K562 (cell line): ENCODE measurements at regions not wholly inside any gene's neighbourhood (a gene's known extent, or its start where the extent isn't known, plus 50 kb on each side); places are given as distances from the start of the nearest gene placed in this dataset.
"Not testable (repeated sequence)": the region's sequence is repeated elsewhere in the genome, so short reads cannot be mapped to it uniquely, and the experiment has no call there.

Experiments
- ATAC-seq: fragments of 200-7000 bp; cut with Tn5 transposase; 3 replicates; pipeline ENCODE4 v1.9.1; 2020; ENCODE audit warnings: moderate library complexity
- BruUV-seq: library from RNA; stranded (reverse); fragments of 400-500 nt; replicated peaks from 2 replicates; lab custom pipeline; 2021; lab: Mats Ljungman, UMichigan
- CTCF ChIA-PET: fragments of 300-600 bp; formaldehyde crosslinking; extraction: SDS; loops from one replicate; lab custom pipeline; 2021; ENCODE audit warnings: low intra/inter-chr PET ratio; lab: Yijun Ruan, JAX
- POLR2A ChIA-PET: fragments of 300-600, 350-650 bp; sonication (Branson Sonifier 250); formaldehyde crosslinking; extraction: SDS; loops from one replicate; lab custom pipeline; 2021; ENCODE audit warnings: antibody characterized with exemption, inconsistent platforms; lab: Yijun Ruan, JAX
- DNase-seq, 4 experiments: peaks; one replicate each; pipeline versions ENCODE4 v3.0.0 to v3.0.0-alpha.2; 2011 to 2018; ENCODE audit warnings: low spot score in 3 of 4, mixed read lengths in 3 of 4; ENCODE audit errors: extremely low read depth in 1 of 4
- FAIRE-seq: peaks from 2 replicates; lab custom pipeline; 2011; peaks lifted over from hg19 to GRCh38; lab: Jason Lieb, UNC
- H2AFZ ChIP-seq: 2 replicates; pipeline ENCODE4 v1.6.0; 2011; ENCODE audit warnings: low read depth, low read length, control low read depth, inconsistent platforms
- H3K27ac ChIP-seq: fragments of 200-600 bp; 3 replicates; pipeline ENCODE4 v1.8.0; 2011; ENCODE audit warnings: low read depth, mild to moderate bottlenecking, control low read depth, inconsistent platforms, low read length, moderate library complexity, mixed read lengths; ENCODE audit errors: extremely low read depth
- H3K27me3 ChIP-seq, 2 experiments: fragments of 300-600 bp in 1 of 2; 2 replicates in 1 of 2; 3 replicates in 1 of 2; pipeline versions ENCODE4 v1.6.0 to v1.8.0; 2011; ENCODE audit warnings: inconsistent platforms in 2 of 2, low read length in 2 of 2, mild to moderate bottlenecking in 1 of 2, mixed read lengths in 1 of 2, moderate library complexity in 1 of 2; ENCODE audit not compliant: control insufficient read depth in 2 of 2, insufficient read depth in 2 of 2
- H3K36me3 ChIP-seq: fragments of 300-600 bp; 3 replicates; pipeline ENCODE4 v1.8.0; 2011; ENCODE audit warnings: mild to moderate bottlenecking, low read length, inconsistent platforms; ENCODE audit not compliant: control insufficient read depth, insufficient read depth
- H3K4me1 ChIP-seq, 2 experiments: fragments of 200-600 bp in 1 of 2; replicated peaks in 1 of 2; 2 replicates in 1 of 2; 3 replicates in 1 of 2; pipeline versions ENCODE4 v1.5.1 to v1.8.0; 2011; ENCODE audit warnings: inconsistent platforms in 2 of 2, low read length in 2 of 2, mild to moderate bottlenecking in 1 of 2, mixed read lengths in 1 of 2, moderate library complexity in 1 of 2; ENCODE audit not compliant: control insufficient read depth in 2 of 2, insufficient read depth in 2 of 2
- H3K4me2 ChIP-seq: 2 replicates; pipeline ENCODE4 v1.6.1; 2011; ENCODE audit warnings: low read length, control low read depth, inconsistent platforms, mixed read lengths; ENCODE audit not compliant: insufficient read depth
- H3K4me3 ChIP-seq: fragments of 200-600 bp; sonication (generic), shearing (Covaris generic); 2 replicates; pipeline ENCODE4 v1.5.1; 2016; ENCODE audit warnings: control low read depth, inconsistent platforms
- H3K79me2 ChIP-seq: fragments of 200-600 bp; 3 replicates; pipeline ENCODE4 v1.8.0; 2011; ENCODE audit warnings: low read length, inconsistent platforms; ENCODE audit not compliant: control insufficient read depth, insufficient read depth
- H3K9ac ChIP-seq, 2 experiments: 2 replicates each; pipeline versions ENCODE4 v1.6.0 to v1.6.1; 2011; ENCODE audit warnings: low read depth in 2 of 2, low read length in 2 of 2, control low read depth in 1 of 2, inconsistent platforms in 1 of 2, mild to moderate bottlenecking in 1 of 2, mixed read lengths in 1 of 2; ENCODE audit not compliant: insufficient read depth in 1 of 2
- H3K9me1 ChIP-seq: one replicate; pipeline ENCODE4 v1.6.0; 2011; ENCODE audit warnings: inconsistent platforms, mild to moderate bottlenecking, low read length, moderate library complexity; ENCODE audit not compliant: control insufficient read depth, insufficient read depth
- H3K9me3 ChIP-seq: replicated peaks from 2 replicates; pipeline ENCODE4 v1.5.1; 2011; ENCODE audit warnings: low read depth, low read length, inconsistent platforms; ENCODE audit not compliant: control insufficient read depth, insufficient read depth
- H4K20me1 ChIP-seq: replicated peaks from 2 replicates; pipeline ENCODE4 v1.6.1; 2011; ENCODE audit warnings: low read length, inconsistent platforms, mixed read lengths; ENCODE audit not compliant: control insufficient read depth, insufficient read depth
- EGR1 ChIP-seq: fragments of 450-650 bp; conservative IDR thresholded peaks from 2 replicates; pipeline ENCODE4 v1.6.1; 2017; ENCODE audit warnings: mild to moderate bottlenecking
- HDAC8 ChIP-seq: fragments of 450-650 bp; IDR thresholded peaks from 2 replicates; pipeline ENCODE4 v1.6.1; 2016; ENCODE audit warnings: mild to moderate bottlenecking, missing genetic modification characterization, moderate library complexity, missing compliant biosample characterization
- POLR2A ChIP-seq: fragments of 450-650 bp; conservative IDR thresholded peaks from 2 replicates; pipeline ENCODE4 v1.6.1; 2016
- PTBP1 ChIP-seq: fragments of 200-400 bp; formaldehyde crosslinking; IDR thresholded peaks from 2 replicates; pipeline ENCODE4 v1.6.1; 2017; ENCODE audit warnings: low read depth, low read length
- RAD51 ChIP-seq: fragments of 450-650 bp; IDR thresholded peaks from 2 replicates; pipeline ENCODE4 v1.7.1; 2016; ENCODE audit warnings: low read depth, mild to moderate bottlenecking, borderline replicate concordance
- SIRT6 ChIP-seq: IDR thresholded peaks from one replicate; pipeline ENCODE4 v1.6.1; 2012; ENCODE audit warnings: low read depth, mild to moderate bottlenecking, control low read depth, inconsistent platforms, low read length, moderate library complexity
- SUPT5H ChIP-seq: fragments of 450-650 bp; IDR thresholded peaks from 2 replicates; pipeline ENCODE4 v1.6.1; 2016
- WGBS: fragments of 100-300 bp; shearing (Covaris generic); methylation state at CpG from one replicate; pipeline ENCODE4 v1.1.6; 2016; ENCODE audit warnings: low coverage, mixed read lengths; ENCODE audit not compliant: insufficient coverage; ENCODE audit errors: missing lambda C conversion rate; 5-methylcytosine and 5-hydroxymethylcytosine counted together
- in situ Hi-C: fragments of 300-500 bp; cut with MboI; formaldehyde crosslinking; loops from 4 replicates; pipeline ENCODE4 v1.15.0; 2018; ENCODE audit warnings: inconsistent platforms, mixed read lengths
- intact Hi-C: fragments of 100-400 bp; cut with micrococcal nuclease; formaldehyde crosslinking; loops from 2 replicates; pipeline ENCODE4 v1.14.2; 2022
- TF ChIP-seq, protein P1 (sequence below): fragments of 450-650 bp; formaldehyde crosslinking; IDR thresholded peaks from 2 replicates; pipeline ENCODE4 v1.4.0; 2020; ENCODE audit warnings: mild to moderate bottlenecking, moderate library complexity
- TF ChIP-seq, protein P2 (sequence below), 2 experiments: fragments of 450-650 bp in 1 of 2; IDR thresholded peaks; 2 replicates each; pipeline ENCODE4 v1.6.1; 2011 to 2017; ENCODE audit warnings: low read depth in 2 of 2, antibody characterized with exemption in 1 of 2, borderline replicate concordance in 1 of 2, low read length in 1 of 2, mild to moderate bottlenecking in 1 of 2, mixed read lengths in 1 of 2; ENCODE audit not compliant: control insufficient read depth in 1 of 2
- TF ChIP-seq, protein P3 (sequence below): sonication (generic); formaldehyde crosslinking; IDR thresholded peaks from 2 replicates; pipeline ENCODE4 v1.8.0; 2023; ENCODE audit warnings: missing genetic modification reagents, mild to moderate bottlenecking, borderline replicate concordance

DNA sequence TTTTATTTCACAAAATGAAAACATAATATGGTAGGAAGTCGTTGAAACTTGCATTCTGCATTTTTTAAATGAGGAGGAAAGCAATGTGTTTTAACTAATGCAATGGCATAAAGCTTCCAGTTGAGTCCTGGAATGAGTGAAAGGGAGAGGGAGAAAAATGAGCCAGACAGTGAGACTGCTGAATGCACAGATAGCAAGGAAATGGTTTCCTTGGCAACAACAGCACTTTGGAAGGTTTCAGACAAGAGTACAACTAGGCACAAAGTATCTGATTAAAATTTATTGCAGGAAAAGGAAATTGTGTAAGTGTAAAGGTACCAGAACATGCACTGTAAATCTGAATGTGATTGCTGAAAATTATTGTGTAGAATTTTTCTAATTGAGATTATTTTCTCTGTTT, 320.1 kb upstream of the KYNU start (continued):
- TF ChIP-seq, protein P1, sequence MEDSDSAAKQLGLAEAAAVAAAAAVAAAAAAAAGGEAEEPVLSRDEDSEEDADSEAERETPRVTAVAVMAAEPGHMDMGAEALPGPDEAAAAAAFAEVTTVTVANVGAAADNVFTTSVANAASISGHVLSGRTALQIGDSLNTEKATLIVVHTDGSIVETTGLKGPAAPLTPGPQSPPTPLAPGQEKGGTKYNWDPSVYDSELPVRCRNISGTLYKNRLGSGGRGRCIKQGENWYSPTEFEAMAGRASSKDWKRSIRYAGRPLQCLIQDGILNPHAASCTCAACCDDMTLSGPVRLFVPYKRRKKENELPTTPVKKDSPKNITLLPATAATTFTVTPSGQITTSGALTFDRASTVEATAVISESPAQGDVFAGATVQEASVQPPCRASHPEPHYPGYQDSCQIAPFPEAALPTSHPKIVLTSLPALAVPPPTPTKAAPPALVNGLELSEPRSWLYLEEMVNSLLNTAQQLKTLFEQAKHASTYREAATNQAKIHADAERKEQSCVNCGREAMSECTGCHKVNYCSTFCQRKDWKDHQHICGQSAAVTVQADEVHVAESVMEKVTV (CRISPR knock-in tag): no peak
- TF ChIP-seq POLR2A (no peak), SIRT6 (no peak), SUPT5H (no peak), EGR1 (no peak), PTBP1 (no peak), RAD51 (no peak), HDAC8 (no peak)
- TF ChIP-seq, protein P2, sequence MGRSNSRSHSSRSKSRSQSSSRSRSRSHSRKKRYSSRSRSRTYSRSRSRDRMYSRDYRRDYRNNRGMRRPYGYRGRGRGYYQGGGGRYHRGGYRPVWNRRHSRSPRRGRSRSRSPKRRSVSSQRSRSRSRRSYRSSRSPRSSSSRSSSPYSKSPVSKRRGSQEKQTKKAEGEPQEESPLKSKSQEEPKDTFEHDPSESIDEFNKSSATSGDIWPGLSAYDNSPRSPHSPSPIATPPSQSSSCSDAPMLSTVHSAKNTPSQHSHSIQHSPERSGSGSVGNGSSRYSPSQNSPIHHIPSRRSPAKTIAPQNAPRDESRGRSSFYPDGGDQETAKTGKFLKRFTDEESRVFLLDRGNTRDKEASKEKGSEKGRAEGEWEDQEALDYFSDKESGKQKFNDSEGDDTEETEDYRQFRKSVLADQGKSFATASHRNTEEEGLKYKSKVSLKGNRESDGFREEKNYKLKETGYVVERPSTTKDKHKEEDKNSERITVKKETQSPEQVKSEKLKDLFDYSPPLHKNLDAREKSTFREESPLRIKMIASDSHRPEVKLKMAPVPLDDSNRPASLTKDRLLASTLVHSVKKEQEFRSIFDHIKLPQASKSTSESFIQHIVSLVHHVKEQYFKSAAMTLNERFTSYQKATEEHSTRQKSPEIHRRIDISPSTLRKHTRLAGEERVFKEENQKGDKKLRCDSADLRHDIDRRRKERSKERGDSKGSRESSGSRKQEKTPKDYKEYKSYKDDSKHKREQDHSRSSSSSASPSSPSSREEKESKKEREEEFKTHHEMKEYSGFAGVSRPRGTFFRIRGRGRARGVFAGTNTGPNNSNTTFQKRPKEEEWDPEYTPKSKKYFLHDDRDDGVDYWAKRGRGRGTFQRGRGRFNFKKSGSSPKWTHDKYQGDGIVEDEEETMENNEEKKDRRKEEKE (IDR thresholded peaks at IDR 0.05; ENCODE audit: borderline replicate concordance in 1 of 2, control insufficient read depth in 1 of 2, low read depth in 2 of 2, low read length in 1 of 2): no peak
- TF ChIP-seq, protein P3, sequence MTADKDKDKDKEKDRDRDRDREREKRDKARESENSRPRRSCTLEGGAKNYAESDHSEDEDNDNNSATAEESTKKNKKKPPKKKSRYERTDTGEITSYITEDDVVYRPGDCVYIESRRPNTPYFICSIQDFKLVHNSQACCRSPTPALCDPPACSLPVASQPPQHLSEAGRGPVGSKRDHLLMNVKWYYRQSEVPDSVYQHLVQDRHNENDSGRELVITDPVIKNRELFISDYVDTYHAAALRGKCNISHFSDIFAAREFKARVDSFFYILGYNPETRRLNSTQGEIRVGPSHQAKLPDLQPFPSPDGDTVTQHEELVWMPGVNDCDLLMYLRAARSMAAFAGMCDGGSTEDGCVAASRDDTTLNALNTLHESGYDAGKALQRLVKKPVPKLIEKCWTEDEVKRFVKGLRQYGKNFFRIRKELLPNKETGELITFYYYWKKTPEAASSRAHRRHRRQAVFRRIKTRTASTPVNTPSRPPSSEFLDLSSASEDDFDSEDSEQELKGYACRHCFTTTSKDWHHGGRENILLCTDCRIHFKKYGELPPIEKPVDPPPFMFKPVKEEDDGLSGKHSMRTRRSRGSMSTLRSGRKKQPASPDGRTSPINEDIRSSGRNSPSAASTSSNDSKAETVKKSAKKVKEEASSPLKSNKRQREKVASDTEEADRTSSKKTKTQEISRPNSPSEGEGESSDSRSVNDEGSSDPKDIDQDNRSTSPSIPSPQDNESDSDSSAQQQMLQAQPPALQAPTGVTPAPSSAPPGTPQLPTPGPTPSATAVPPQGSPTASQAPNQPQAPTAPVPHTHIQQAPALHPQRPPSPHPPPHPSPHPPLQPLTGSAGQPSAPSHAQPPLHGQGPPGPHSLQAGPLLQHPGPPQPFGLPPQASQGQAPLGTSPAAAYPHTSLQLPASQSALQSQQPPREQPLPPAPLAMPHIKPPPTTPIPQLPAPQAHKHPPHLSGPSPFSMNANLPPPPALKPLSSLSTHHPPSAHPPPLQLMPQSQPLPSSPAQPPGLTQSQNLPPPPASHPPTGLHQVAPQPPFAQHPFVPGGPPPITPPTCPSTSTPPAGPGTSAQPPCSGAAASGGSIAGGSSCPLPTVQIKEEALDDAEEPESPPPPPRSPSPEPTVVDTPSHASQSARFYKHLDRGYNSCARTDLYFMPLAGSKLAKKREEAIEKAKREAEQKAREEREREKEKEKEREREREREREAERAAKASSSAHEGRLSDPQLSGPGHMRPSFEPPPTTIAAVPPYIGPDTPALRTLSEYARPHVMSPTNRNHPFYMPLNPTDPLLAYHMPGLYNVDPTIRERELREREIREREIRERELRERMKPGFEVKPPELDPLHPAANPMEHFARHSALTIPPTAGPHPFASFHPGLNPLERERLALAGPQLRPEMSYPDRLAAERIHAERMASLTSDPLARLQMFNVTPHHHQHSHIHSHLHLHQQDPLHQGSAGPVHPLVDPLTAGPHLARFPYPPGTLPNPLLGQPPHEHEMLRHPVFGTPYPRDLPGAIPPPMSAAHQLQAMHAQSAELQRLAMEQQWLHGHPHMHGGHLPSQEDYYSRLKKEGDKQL: no peak

DNA sequence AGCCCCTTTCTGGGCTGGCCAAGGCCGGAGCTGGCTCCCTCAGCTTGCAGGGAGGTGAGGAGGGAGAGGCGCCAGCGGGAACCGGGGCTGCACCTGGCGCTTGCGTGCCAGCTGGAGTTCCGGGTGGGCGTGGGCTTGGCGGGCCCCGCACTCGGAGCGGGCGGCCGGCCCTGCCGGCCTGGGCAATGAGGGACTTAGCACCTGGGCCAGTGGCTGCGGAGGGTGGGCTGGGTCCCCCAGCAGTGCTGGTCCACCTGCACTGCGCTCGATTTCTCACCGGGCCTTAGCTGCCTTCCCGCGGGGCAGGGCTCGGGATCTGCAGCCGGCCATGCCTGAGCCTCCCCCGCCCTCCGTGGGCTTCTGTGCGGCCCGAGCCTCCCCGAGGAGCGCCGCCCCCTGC, 331.5 kb upstream of the KYNU start:
- not testable (repeated sequence) for H3K27ac ChIP-seq, FAIRE-seq

More for the DNA sequence above, 331.5 kb upstream of the KYNU start:
- DNase-seq, BruUV-seq, H3K4me2 ChIP-seq, H3K9me1 ChIP-seq, H3K9ac ChIP-seq, POLR2A ChIA-PET, H3K36me3 ChIP-seq, H2AFZ ChIP-seq, H3K27me3 ChIP-seq, H3K79me2 ChIP-seq, H4K20me1 ChIP-seq, in situ Hi-C loops, H3K9me3 ChIP-seq, H3K4me1 ChIP-seq, ATAC-seq, H3K4me3 ChIP-seq, intact Hi-C loops, CTCF ChIA-PET: not testable (repeated sequence)
- 1% methylated on average over 19 of the region's 30 CpGs for whole genome bisulfite sequencing
